ENCODE measurements at regions not wholly inside any gene's neighbourhood (a gene's known extent, or its start where the extent isn't known, plus 50 kb on each side); places are given as distances from the start of the nearest gene placed in this dataset.
"Not testable (repeated sequence)": the region's sequence is repeated elsewhere in the genome, so short reads cannot be mapped to it uniquely, and the experiment has no call there.

GRCh38 chr6:139732451-139732850, 358.0 kb upstream of the CITED2 start:
- CTCF ChIA-PET = no interaction called here
- POLR2A ChIA-PET = no interaction called here
- Mint-ChIP-seq H3K27me3 (ENCODE audit: insufficient read depth, unreplicated experiment) (no peaks in the 10 kb centered on the region), H3K4me1 (ENCODE audit: low read depth, unreplicated experiment) (peaks cover 9% of the 10 kb centered on the region), H3K36me3 (ENCODE audit: insufficient read depth, unreplicated experiment) (no peaks in the 10 kb centered on the region), H3K4me3 (ENCODE audit: unreplicated experiment) (no peak overlapping the region), H3K9me3 (ENCODE audit: unreplicated experiment) (peaks cover 2% of the 10 kb centered on the region), H3K27ac (ENCODE audit: unreplicated experiment) (no peak overlapping the region)
- no peaks in the 10 kb centered on the region for H3K36me3 ChIP-seq (ENCODE audit: control insufficient read depth, insufficient read depth, low read length)
- no peak overlapping the region for H3K4me3 ChIP-seq (ENCODE audit: low read depth, low read length)
- no peaks in the 10 kb centered on the region for H3K27me3 ChIP-seq (replicated peaks; ENCODE audit: control insufficient read depth, insufficient read depth, low read length)
- no peak for DNase-seq
- no peak for TF ChIP-seq CTCF (IDR thresholded peaks at IDR 0.05; ENCODE audit: insufficient read depth in 1 of 2, low read depth in 1 of 2, low read length in 1 of 2, severe bottlenecking in 1 of 2, unreplicated experiment in 1 of 2)
- intact Hi-C loops (cut with micrococcal nuclease; ENCODE audit: unreplicated experiment) = no loop called here
- BruUV-seq (replicated peaks) = no TSS peak
- peaks cover 5% of the 10 kb centered on the region; the same call in 1 of the 2 replicates for H3K4me1 ChIP-seq
- H3K9me3 ChIP-seq = no peaks in the 10 kb centered on the region; the same call in 1 of the 2 replicates

- no peaks in the 10 kb centered on the region; the same call in 1 of the 2 replicates for H3K9me3 ChIP-seq
- CTCF ChIA-PET = no interaction called here
- peaks cover 5% of the 10 kb centered on the region; the same call in 1 of the 2 replicates for H3K4me1 ChIP-seq
- no TSS peak for BruUV-seq (replicated peaks)
- POLR2A ChIA-PET = no interaction called here
- no peaks in the 10 kb centered on the region for H3K27me3 ChIP-seq (replicated peaks; ENCODE audit: control insufficient read depth, insufficient read depth, low read length)
- TF ChIP-seq CTCF (IDR thresholded peaks at IDR 0.05; ENCODE audit: insufficient read depth in 1 of 2, low read depth in 1 of 2, low read length in 1 of 2, severe bottlenecking in 1 of 2, unreplicated experiment in 1 of 2) = no peak
- H3K36me3 ChIP-seq (ENCODE audit: control insufficient read depth, insufficient read depth, low read length) = no peaks in the 10 kb centered on the region
- Mint-ChIP-seq H3K4me1 (ENCODE audit: low read depth, unreplicated experiment) (peaks cover 9% of the 10 kb centered on the region), H3K4me3 (ENCODE audit: unreplicated experiment) (no peak overlapping the region), H3K27ac (ENCODE audit: unreplicated experiment) (no peak overlapping the region), H3K9me3 (ENCODE audit: unreplicated experiment) (peaks cover 13% of the 10 kb centered on the region), H3K27me3 (ENCODE audit: insufficient read depth, unreplicated experiment) (no peaks in the 10 kb centered on the region), H3K36me3 (ENCODE audit: insufficient read depth, unreplicated experiment) (no peaks in the 10 kb centered on the region)
- intact Hi-C loops (cut with micrococcal nuclease; ENCODE audit: unreplicated experiment) = no loop called here
- no peak for DNase-seq
- H3K4me3 ChIP-seq (ENCODE audit: low read depth, low read length) = no peak overlapping the region
Measured at GRCh38 chr6:139730340-139730974, 356.0 kb upstream of the CITED2 start.

DNA sequence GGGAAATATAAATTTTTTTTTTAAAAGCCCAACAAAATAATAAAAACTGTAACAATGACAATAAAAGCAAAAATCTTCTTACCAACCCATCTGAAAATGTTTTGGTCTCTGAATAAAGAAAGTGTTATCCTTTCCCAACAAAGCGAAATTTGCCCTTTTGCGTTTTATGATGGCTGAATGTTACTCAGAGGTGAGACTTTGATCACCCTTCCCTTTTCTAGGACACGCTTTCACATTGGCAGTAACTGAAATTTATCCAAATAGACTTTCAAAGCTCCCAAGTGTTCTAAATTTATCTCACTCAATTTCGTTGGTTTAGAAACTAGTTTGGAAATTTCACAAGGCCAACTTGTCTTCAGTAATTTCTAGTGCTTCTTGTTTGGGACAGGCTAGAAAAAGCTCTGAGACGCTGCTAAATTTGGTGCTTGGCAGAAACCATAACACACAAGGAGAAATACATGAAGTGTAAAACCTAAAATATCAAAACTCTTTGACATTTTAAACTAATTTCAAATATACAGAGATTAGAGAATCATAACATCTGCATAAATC, 354.5 kb upstream of the CITED2 start:
- Histone ChIP-seq H3K36me3 (ENCODE audit: control insufficient read depth, insufficient read depth, low read length) (no peaks in the 10 kb centered on the region), H3K27me3 (replicated peaks; ENCODE audit: control insufficient read depth, insufficient read depth, low read length) (no peaks in the 10 kb centered on the region), H3K4me3 (ENCODE audit: low read depth, low read length) (no peak overlapping the region), H3K4me1 (peaks cover 5% of the 10 kb centered on the region; the same call in 1 of the 2 replicates), H3K9me3 (no peaks in the 10 kb centered on the region; the same call in 1 of the 2 replicates)
- BruUV-seq (replicated peaks) = no TSS peak
- Mint-ChIP-seq H3K4me3 (ENCODE audit: unreplicated experiment) (no peak overlapping the region), H3K36me3 (ENCODE audit: insufficient read depth, unreplicated experiment) (no peaks in the 10 kb centered on the region), H3K9me3 (ENCODE audit: unreplicated experiment) (peaks cover 13% of the 10 kb centered on the region), H3K4me1 (ENCODE audit: low read depth, unreplicated experiment) (peaks cover 9% of the 10 kb centered on the region), H3K27ac (ENCODE audit: unreplicated experiment) (no peak overlapping the region), H3K27me3 (ENCODE audit: insufficient read depth, unreplicated experiment) (no peaks in the 10 kb centered on the region)
- intact Hi-C loops (cut with micrococcal nuclease; ENCODE audit: unreplicated experiment) = no loop called here
- no peak for DNase-seq
- ChIA-PET POLR2A (no interaction called here), CTCF (no interaction called here)
- no peak for TF ChIP-seq CTCF (IDR thresholded peaks at IDR 0.05; ENCODE audit: insufficient read depth in 1 of 2, low read depth in 1 of 2, low read length in 1 of 2, severe bottlenecking in 1 of 2, unreplicated experiment in 1 of 2)

DNA sequence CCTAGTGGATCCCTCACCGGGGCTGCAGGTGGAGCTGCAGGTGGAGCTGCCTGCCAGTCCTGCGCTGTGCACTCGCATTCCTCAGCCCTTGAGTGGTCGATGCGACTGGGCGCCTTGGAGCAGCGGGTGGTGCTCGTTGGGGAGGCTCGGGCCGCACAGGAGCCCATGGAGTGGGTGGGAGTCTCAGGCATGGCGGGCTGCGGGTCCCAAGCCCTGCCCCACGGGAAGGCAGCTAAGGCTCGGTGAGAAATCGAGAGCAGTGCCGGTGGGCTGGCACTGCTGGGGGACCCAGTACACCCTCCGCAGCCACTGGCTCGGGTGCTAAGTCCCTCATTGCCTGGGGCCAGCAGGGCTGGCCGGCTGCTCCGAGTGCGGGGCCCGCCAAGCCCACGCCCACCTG, 351.8 kb upstream of the CITED2 start:
- H3K9me3 Mint-ChIP-seq (ENCODE audit: unreplicated experiment) = peaks cover 13% of the 10 kb centered on the region
- H3K36me3 Mint-ChIP-seq (ENCODE audit: insufficient read depth, unreplicated experiment); DNase-seq; H3K4me3 Mint-ChIP-seq (ENCODE audit: unreplicated experiment); H3K27me3 Mint-ChIP-seq (ENCODE audit: insufficient read depth, unreplicated experiment); H3K4me1 ChIP-seq; POLR2A ChIA-PET; intact Hi-C loops (cut with micrococcal nuclease; ENCODE audit: unreplicated experiment); H3K27ac Mint-ChIP-seq (ENCODE audit: unreplicated experiment); H3K27me3 ChIP-seq (replicated peaks; ENCODE audit: control insufficient read depth, insufficient read depth, low read length); H3K4me1 Mint-ChIP-seq (ENCODE audit: low read depth, unreplicated experiment); BruUV-seq (replicated peaks); H3K9me3 ChIP-seq; CTCF ChIA-PET; H3K4me3 ChIP-seq (ENCODE audit: low read depth, low read length); H3K36me3 ChIP-seq (ENCODE audit: control insufficient read depth, insufficient read depth, low read length): not testable (repeated sequence)
